Suprapubic skin (tissue), 4 donors: ENCODE measurements at regions not wholly inside any gene's neighbourhood (a gene's known extent, or its start where the extent isn't known, plus 50 kb on each side); places are given as distances from the start of the nearest gene placed in this dataset.

Source experiments
- DNase-seq, 2 donors: peaks; one replicate each; pipeline ENCODE4 v3.0.0-alpha.2; 2019; ENCODE audit warnings: low spot score in 2 of 2
- H3K27ac ChIP-seq: fragments of 200-600 bp; sonication (generic); one replicate; pipeline ENCODE4 v1.5.1; 2019
- H3K27me3 ChIP-seq: fragments of 200-600 bp; sonication (generic); one replicate; pipeline ENCODE4 v1.5.1; 2019
- H3K36me3 ChIP-seq: fragments of 200-600 bp; sonication (generic); one replicate; pipeline ENCODE4 v1.5.1; 2019
- H3K4me1 ChIP-seq: fragments of 200-600 bp; sonication (generic); one replicate; pipeline ENCODE4 v1.5.1; 2019
- H3K4me3 ChIP-seq: fragments of 200-600 bp; sonication (generic); one replicate; pipeline ENCODE4 v1.5.1; 2019; ENCODE audit warnings: mild to moderate bottlenecking
- H3K9me3 ChIP-seq: fragments of 200-600 bp; sonication (generic); one replicate; pipeline ENCODE4 v1.5.1; 2019
- CTCF ChIP-seq, 2 donors: fragments of 200-600 bp in 1 of 2; fragments of 450-650 bp in 1 of 2; sonication (generic) in 1 of 2; IDR thresholded peaks; one replicate each; pipeline ENCODE4 v1.5.1; 2016 to 2019; ENCODE audit warnings: antibody characterized with exemption in 2 of 2, mild to moderate bottlenecking in 1 of 2, moderate library complexity in 1 of 2
- EP300 ChIP-seq: sonication (generic); formaldehyde crosslinking; IDR thresholded peaks from one replicate; pipeline ENCODE4 v1.6.1; 2017; ENCODE audit warnings: antibody characterized with exemption
- POLR2A ChIP-seq, 2 donors: fragments of 450-650 bp; IDR thresholded peaks; one replicate each; pipeline ENCODE4 v1.6.1; 2017; ENCODE audit warnings: antibody characterized with exemption in 2 of 2, mild to moderate bottlenecking in 2 of 2, moderate library complexity in 2 of 2
- POLR2AphosphoS5 ChIP-seq, 3 donors: sonication (generic); formaldehyde crosslinking; IDR thresholded peaks; one replicate each; pipeline ENCODE4 v1.6.1; 2017; ENCODE audit warnings: antibody characterized with exemption in 3 of 3
- WGBS: methylation state at CpG from one replicate; pipeline ENCODE4 v1.1.5; 2018; 5-methylcytosine and 5-hydroxymethylcytosine counted together

GRCh38 chr9:31259824-31260223 is 1124.6 kb upstream of the ACO1 start:
- no peak for DNase-seq
- Histone ChIP-seq H3K27ac (no peak overlapping the region), H3K9me3 (no peaks in the 10 kb centered on the region), H3K27me3 (no peaks in the 10 kb centered on the region), H3K36me3 (no peaks in the 10 kb centered on the region), H3K4me3 (no peak overlapping the region), H3K4me1 (no peaks in the 10 kb centered on the region)
- no peak for TF ChIP-seq POLR2A (IDR thresholded peaks at IDR 0.05)
- no peak for TF ChIP-seq EP300
- no peak for TF ChIP-seq CTCF (IDR thresholded peaks at IDR 0.05)
- no peak for TF ChIP-seq POLR2AphosphoS5 (IDR thresholded peaks at IDR 0.05)
- WGBS: 36% methylated on average over 2 of the region's 2 CpGs

GRCh38 chr9:31272456-31273295 is 1111.8 kb upstream of the ACO1 start:
- H3K27me3 ChIP-seq: no peaks in the 10 kb centered on the region
- H3K4me1 ChIP-seq: no peaks in the 10 kb centered on the region
- TF ChIP-seq CTCF (IDR thresholded peaks at IDR 0.05) (no peak), EP300 (no peak), POLR2A (IDR thresholded peaks at IDR 0.05) (no peak), POLR2AphosphoS5 (IDR thresholded peaks at IDR 0.05) (no peak)
- H3K4me3 ChIP-seq: no peak overlapping the region
- no peak for DNase-seq
- WGBS: 59% methylated on average over 4 of the region's 4 CpGs
- H3K9me3 ChIP-seq: no peaks in the 10 kb centered on the region
- no peak overlapping the region for H3K27ac ChIP-seq
- H3K36me3 ChIP-seq: no peaks in the 10 kb centered on the region

GRCh38 chr9:31275419-31275818 is 1109.0 kb upstream of the ACO1 start:
- Histone ChIP-seq H3K9me3 (no peaks in the 10 kb centered on the region), H3K27ac (no peak overlapping the region), H3K4me1 (no peaks in the 10 kb centered on the region), H3K27me3 (no peaks in the 10 kb centered on the region), H3K36me3 (no peaks in the 10 kb centered on the region), H3K4me3 (no peak overlapping the region)
- DNase-seq: no peak
- no peak for TF ChIP-seq CTCF (IDR thresholded peaks at IDR 0.05)
- no peak for TF ChIP-seq POLR2AphosphoS5 (IDR thresholded peaks at IDR 0.05)
- TF ChIP-seq EP300: no peak
- no peak for TF ChIP-seq POLR2A (IDR thresholded peaks at IDR 0.05)
- 35% methylated on average over 1 of the region's 1 CpG for WGBS

GRCh38 chr9:31290731-31291130 is 1093.7 kb upstream of the ACO1 start:
- no peaks in the 10 kb centered on the region for H3K27me3 ChIP-seq
- H3K27ac ChIP-seq: no peak overlapping the region
- no peak for TF ChIP-seq CTCF (IDR thresholded peaks at IDR 0.05)
- TF ChIP-seq POLR2A (IDR thresholded peaks at IDR 0.05): no peak
- no peak for TF ChIP-seq POLR2AphosphoS5 (IDR thresholded peaks at IDR 0.05)
- WGBS: 80% methylated on average over 1 of the region's 3 CpGs
- H3K36me3 ChIP-seq: no peaks in the 10 kb centered on the region
- no peaks in the 10 kb centered on the region for H3K4me1 ChIP-seq
- no peak for DNase-seq
- H3K4me3 ChIP-seq: no peak overlapping the region
- H3K9me3 ChIP-seq: no peaks in the 10 kb centered on the region

- 62% methylated on average over 4 of the region's 4 CpGs for WGBS
- TF ChIP-seq EP300: no peak
- no peak for TF ChIP-seq CTCF (IDR thresholded peaks at IDR 0.05)
- no peak for TF ChIP-seq POLR2AphosphoS5 (IDR thresholded peaks at IDR 0.05)
- no peak for TF ChIP-seq POLR2A (IDR thresholded peaks at IDR 0.05)
- Histone ChIP-seq H3K36me3 (no peaks in the 10 kb centered on the region), H3K9me3 (peaks cover 3% of the 10 kb centered on the region), H3K4me3 (no peak overlapping the region), H3K27me3 (no peaks in the 10 kb centered on the region), H3K4me1 (no peaks in the 10 kb centered on the region), H3K27ac (no peak overlapping the region)
- no peak for DNase-seq
Measured at GRCh38 chr9:31302620-31303418, 1081.6 kb upstream of the ACO1 start.
